HepG2 (cell line): ENCODE measurements at regions not wholly inside any gene's neighbourhood (a gene's known extent, or its start where the extent isn't known, plus 50 kb on each side); places are given as distances from the start of the nearest gene placed in this dataset.

Experiments
- ATAC-seq: fragments of 200-7000 bp; cut with Tn5 transposase; 3 replicates; pipeline ENCODE4 v1.9.1; 2020; ENCODE audit warnings: mild to moderate bottlenecking, moderate library complexity
- BruUV-seq: library from RNA; stranded (reverse); fragments of 400-500 nt; replicated peaks from 2 replicates; lab custom pipeline; 2021; lab: Mats Ljungman, UMichigan
- CTCF ChIA-PET: fragments of 300-600 bp; formaldehyde crosslinking; extraction: SDS; loops from one replicate; lab custom pipeline; 2021; ENCODE audit warnings: low total read pairs, inconsistent platforms, low intra/inter-chr PET ratio; lab: Yijun Ruan, JAX
- POLR2A ChIA-PET: fragments of 350-600 bp; sonication (Branson Sonifier 250); formaldehyde crosslinking; loops from one replicate; lab custom pipeline; 2020; ENCODE audit warnings: antibody characterized with exemption, inconsistent platforms; lab: Yijun Ruan, JAX
- DNase-seq: peaks from one replicate; pipeline ENCODE4 v3.0.0-alpha.2; 2015; ENCODE audit warnings: low spot score
- FAIRE-seq: peaks from 3 replicates; lab custom pipeline; 2011; peaks lifted over from hg19 to GRCh38; lab: Jason Lieb, UNC
- H2AFZ ChIP-seq: one replicate; pipeline ENCODE4 v1.6.1; 2011; ENCODE audit warnings: low read length, inconsistent platforms
- H3K27ac ChIP-seq: fragments of 300-600 bp; 3 replicates; pipeline ENCODE4 v1.8.0; 2011; ENCODE audit warnings: mixed run types, mild to moderate bottlenecking, mixed read lengths, low read length, inconsistent platforms; ENCODE audit not compliant: insufficient read depth; ENCODE audit errors: extremely low read length
- H3K27me3 ChIP-seq, 2 experiments: fragments of 200-600 bp in 1 of 2; 2 replicates in 1 of 2; 3 replicates in 1 of 2; pipeline versions ENCODE4 v1.6.0 to v1.8.0; 2011; ENCODE audit warnings: low read length in 2 of 2, mild to moderate bottlenecking in 2 of 2, moderate library complexity in 2 of 2, inconsistent platforms in 1 of 2; ENCODE audit not compliant: insufficient read depth in 2 of 2, control insufficient read depth in 1 of 2
- H3K36me3 ChIP-seq, 2 experiments: fragments of 200-600 bp in 1 of 2; replicated peaks in 1 of 2; 2 replicates in 1 of 2; 3 replicates in 1 of 2; pipeline versions ENCODE4 v1.5.1 to v1.8.0; 2011; ENCODE audit warnings: low read length in 2 of 2, inconsistent platforms in 1 of 2; ENCODE audit not compliant: insufficient read depth in 2 of 2, control insufficient read depth in 1 of 2
- H3K4me1 ChIP-seq: 2 replicates; pipeline ENCODE4 v1.5.1; 2012; ENCODE audit warnings: low read length, inconsistent platforms; ENCODE audit not compliant: insufficient read depth
- H3K4me2 ChIP-seq: 2 replicates; pipeline ENCODE4 v1.6.0; 2011; ENCODE audit warnings: low read depth, low read length, inconsistent platforms
- H3K4me3 ChIP-seq, 3 experiments: fragments of 200-600 bp in 1 of 3; sonication (generic), shearing (Covaris generic) in 1 of 3; replicated peaks in 1 of 3; 2 replicates each; pipeline ENCODE4 v1.5.1; 2011 to 2016; ENCODE audit warnings: low read length in 3 of 3, inconsistent platforms in 2 of 3, low read depth in 2 of 3, mild to moderate bottlenecking in 2 of 3, control low read depth in 1 of 3, mixed read lengths in 1 of 3; ENCODE audit not compliant: insufficient read depth in 1 of 3
- H3K79me2 ChIP-seq: one replicate; pipeline ENCODE4 v1.6.1; 2011; ENCODE audit warnings: low read length, inconsistent platforms; ENCODE audit not compliant: insufficient read depth
- H3K9ac ChIP-seq: 2 replicates; pipeline ENCODE4 v1.6.0; 2011; ENCODE audit warnings: mild to moderate bottlenecking, low read depth, low read length, inconsistent platforms; ENCODE audit not compliant: insufficient read depth
- H3K9me3 ChIP-seq: 2 replicates; pipeline ENCODE4 v1.5.1; 2012; ENCODE audit warnings: mild to moderate bottlenecking, low read length
- H4K20me1 ChIP-seq: 2 replicates; pipeline ENCODE4 v1.6.0; 2011; ENCODE audit warnings: inconsistent platforms, mild to moderate bottlenecking, low read length, moderate library complexity; ENCODE audit not compliant: insufficient read depth
- CTCF ChIP-seq: sonication (generic); formaldehyde crosslinking; IDR thresholded peaks from 2 replicates; pipeline ENCODE4 v1.5.0; 2020; ENCODE audit warnings: mild to moderate bottlenecking, missing genetic modification reagents, moderate library complexity
- FOSL1 ChIP-seq: sonication (generic); formaldehyde crosslinking; IDR thresholded peaks from 2 replicates; pipeline ENCODE4 v1.9.0; 2021; ENCODE audit warnings: missing genetic modification reagents, borderline replicate concordance
- FOXA3 ChIP-seq: IDR thresholded peaks from 2 replicates; pipeline ENCODE4 v1.6.1; 2016; ENCODE audit warnings: missing genetic modification reagents, missing compliant biosample characterization
- FOXK1 ChIP-seq: sonication (generic); formaldehyde crosslinking; IDR thresholded peaks from 2 replicates; pipeline ENCODE4 v1.4.0; 2020; ENCODE audit warnings: low read depth, missing genetic modification reagents, borderline replicate concordance
- MZF1 ChIP-seq: sonication (generic); formaldehyde crosslinking; IDR thresholded peaks from 2 replicates; pipeline ENCODE4 v1.8.1; 2023; ENCODE audit warnings: mild to moderate bottlenecking, missing genetic modification reagents, borderline replicate concordance
- NAIF1 ChIP-seq: sonication (generic); formaldehyde crosslinking; IDR thresholded peaks from 2 replicates; pipeline ENCODE4 v1.5.0; 2020; ENCODE audit warnings: mild to moderate bottlenecking, missing genetic modification reagents, borderline replicate concordance
- NCOR1 ChIP-seq: fragments of 200-600 bp; sonication (generic); IDR thresholded peaks from 2 replicates; pipeline ENCODE4 v1.7.0; 2017; ENCODE audit warnings: antibody characterized with exemption, low read length, borderline replicate concordance
- TGIF2 ChIP-seq: IDR thresholded peaks from 2 replicates; pipeline ENCODE4 v1.6.1; 2016; ENCODE audit warnings: control low read depth, missing compliant biosample characterization
- ZBTB1 ChIP-seq: sonication (generic); formaldehyde crosslinking; IDR thresholded peaks from 2 replicates; pipeline ENCODE4 v1.4.0; 2020; ENCODE audit warnings: missing genetic modification reagents, borderline replicate concordance
- ZKSCAN5 ChIP-seq: sonication (generic); formaldehyde crosslinking; IDR thresholded peaks from 2 replicates; pipeline ENCODE4 v1.5.1; 2020; ENCODE audit warnings: mild to moderate bottlenecking, missing genetic modification reagents
- ZNF484 ChIP-seq: sonication (generic); formaldehyde crosslinking; IDR thresholded peaks from 2 replicates; pipeline ENCODE4 v1.5.1; 2020; ENCODE audit warnings: mild to moderate bottlenecking, low read depth, missing genetic modification reagents, borderline replicate concordance
- WGBS: methylation state at CpG from one replicate; pipeline ENCODE4 v1.1.6; 2017; ENCODE audit warnings: low lambda C conversion rate; 5-methylcytosine and 5-hydroxymethylcytosine counted together
- in situ Hi-C: cut with HindIII; loops from 2 replicates; pipeline ENCODE4 v1.10.0; 2017; ENCODE audit warnings: low pct_unique_long_range_greater_than_20kb; ENCODE audit not compliant: extremely low pct_ligation_motif_present
- intact Hi-C: fragments of 100-400 bp; cut with micrococcal nuclease; formaldehyde crosslinking; loops from one replicate; pipeline ENCODE4 v1.10.0; 2022; ENCODE audit not compliant: unreplicated experiment
- TF ChIP-seq, protein P1 (sequence below): sonication (generic); formaldehyde crosslinking; IDR thresholded peaks from 2 replicates; pipeline ENCODE4 v1.8.1; 2023; ENCODE audit warnings: mild to moderate bottlenecking, moderate library complexity, missing genetic modification reagents

DNA sequence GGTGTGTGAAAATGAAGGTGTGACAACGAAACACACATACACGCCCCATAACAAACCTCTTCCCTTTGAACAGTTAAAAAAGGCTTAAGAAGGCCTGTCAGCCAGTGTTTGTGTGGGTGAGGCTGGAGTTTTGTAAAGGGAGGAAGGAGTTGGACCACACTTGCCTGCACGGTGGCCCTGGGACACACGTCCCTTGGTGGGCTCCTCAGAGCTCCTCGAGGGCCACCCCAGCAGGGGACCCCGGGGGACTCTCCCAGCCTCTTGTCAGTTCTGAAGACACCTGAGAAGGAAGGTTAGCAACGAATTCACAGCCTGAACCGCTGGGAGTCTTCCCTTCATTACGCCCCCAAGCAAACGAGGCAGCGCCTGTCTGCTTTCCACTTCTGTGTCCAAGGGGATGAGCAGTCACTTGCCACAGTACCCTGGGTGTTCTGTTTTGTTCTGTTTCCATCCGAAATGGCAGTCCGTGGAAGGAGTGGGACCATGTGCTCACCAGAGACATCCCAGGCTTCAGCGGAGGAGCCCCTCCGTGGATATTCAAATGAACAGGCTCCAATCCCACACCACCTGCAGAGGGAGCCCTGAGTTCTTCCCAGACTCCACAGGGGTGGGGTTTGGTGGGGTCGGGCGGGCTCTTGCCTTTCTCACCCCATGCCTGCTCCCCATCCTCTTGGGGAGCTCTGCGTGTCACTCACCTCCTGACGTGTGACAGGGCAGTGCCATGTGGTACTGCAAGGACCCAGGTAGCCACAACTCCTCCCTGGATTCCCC, 68.6 kb downstream of the NRN1 start:
- in situ Hi-C loops (no loop called here), intact Hi-C loops (no loop called here)
- Histone ChIP-seq H4K20me1 (no peaks in the 10 kb centered on the region), H3K4me1 (no peaks in the 10 kb centered on the region), H3K27me3 (peaks cover 0 to 14% of the 10 kb centered on the region in 2 experiments; a peak in 3 of 5 replicates), H3K9me3 (peaks cover 3% of the 10 kb centered on the region; the same call in 1 of the 2 replicates), H2AFZ (no peak overlapping the region), H3K79me2 (no peaks in the 10 kb centered on the region), H3K9ac (no peak overlapping the region), H3K27ac (no peak overlapping the region), H3K36me3 (no peaks in the 10 kb centered on the region), H3K4me2 (no peak overlapping the region), H3K4me3 (no peak overlapping the region)
- ChIA-PET POLR2A (no interaction called here), CTCF (no interaction called here)
- TF ChIP-seq NAIF1 (CRISPR knock-in tag) (no peak), CTCF (CRISPR knock-in tag) (0 out of 2 replicates have a peak, but pooled peaks have one; percentile 25)
- peak; percentile 65 for ATAC-seq
- WGBS: 33% methylated on average over 14 of the region's 19 CpGs
- DNase-seq: no peak
- no TSS peak for BruUV-seq
- FAIRE-seq: no peak

- in situ Hi-C loops: no loop called here
- no peak for FAIRE-seq
- H3K9ac ChIP-seq: no peak overlapping the region
- H3K4me2 ChIP-seq: no peak overlapping the region
- no TSS peak for BruUV-seq
- DNase-seq: no peak
- no peaks in the 10 kb centered on the region for H3K9me3 ChIP-seq
- H3K79me2 ChIP-seq: no peaks in the 10 kb centered on the region
- no peaks in the 10 kb centered on the region for H4K20me1 ChIP-seq
- 22% methylated on average over 14 of the region's 14 CpGs for WGBS
- no peak overlapping the region for H2AFZ ChIP-seq
- no peak overlapping the region for H3K27ac ChIP-seq
- no peaks in the 10 kb centered on the region for H3K4me1 ChIP-seq
- no peak for ATAC-seq
- TF ChIP-seq FOSL1 (CRISPR knock-in tag) (no peak), MZF1 (no peak), FOXA3 (CRISPR knock-in tag) (no peak), TGIF2 (CRISPR knock-in tag) (no peak), ZBTB1 (CRISPR knock-in tag) (no peak), NCOR1 (no peak), ZKSCAN5 (CRISPR knock-in tag) (no peak), ZNF484 (CRISPR knock-in tag) (no peak), FOXK1 (no peak)
- TF ChIP-seq, protein P1, sequence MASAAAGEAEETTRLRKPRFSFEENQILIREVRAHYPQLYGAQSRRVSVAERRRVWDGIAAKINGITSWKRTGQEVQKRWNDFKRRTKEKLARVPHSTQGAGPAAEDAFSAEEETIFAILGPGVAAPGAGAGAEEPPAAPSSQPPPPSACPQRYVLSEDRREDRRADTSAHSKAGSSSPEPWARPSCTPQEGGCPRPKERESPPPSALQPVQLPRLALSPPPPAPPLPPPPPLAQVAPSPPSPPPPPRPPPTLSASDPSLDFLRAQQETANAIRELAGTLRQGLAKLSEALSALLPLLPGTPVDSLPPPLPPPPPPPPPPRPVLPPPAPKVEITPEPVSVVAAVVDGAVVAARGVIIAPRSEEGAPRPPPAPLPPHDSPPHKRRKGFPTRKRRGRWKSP (CRISPR knock-in tag): no peak
- H3K27me3 ChIP-seq: peaks cover 0 to 14% of the 10 kb centered on the region in 2 experiments; a peak in 3 of 5 replicates
- intact Hi-C loops: no loop called here
- POLR2A ChIA-PET: no interaction called here
- CTCF ChIA-PET: no interaction called here
- H3K36me3 ChIP-seq: no peaks in the 10 kb centered on the region
- no peak overlapping the region for H3K4me3 ChIP-seq
Observed at GRCh38 chr6:5937169-5937909, 69.4 kb downstream of the NRN1 start.
